AG04449 (cell line): ENCODE measurements at regions not wholly inside any gene's neighbourhood (a gene's known extent, or its start where the extent isn't known, plus 50 kb on each side); places are given as distances from the start of the nearest gene placed in this dataset.

ENCODE experiments used
- CTCF ChIA-PET: fragments of 350-600 bp; formaldehyde crosslinking; extraction: SDS; loops from one replicate; lab custom pipeline; 2021; ENCODE audit warnings: antibody characterized with exemption; lab: Yijun Ruan, JAX
- POLR2A ChIA-PET: fragments of 400-600, 350-600 bp; formaldehyde crosslinking; extraction: SDS; loops from one replicate; lab custom pipeline; 2020; ENCODE audit warnings: antibody characterized with exemption, inconsistent platforms; lab: Yijun Ruan, JAX
- DNase-seq: peaks from one replicate; pipeline ENCODE4 v3.0.0-alpha.2; 2010; ENCODE audit warnings: low read depth, low spot score
- H3K4me3 ChIP-seq: 2 replicates; pipeline ENCODE4 v1.5.1; 2011; ENCODE audit warnings: low read depth, mild to moderate bottlenecking, control low read depth, low read length
- TF ChIP-seq, protein P1 (sequence below): IDR thresholded peaks from one replicate; pipeline ENCODE4 v1.5.1; 2011; ENCODE audit warnings: mild to moderate bottlenecking, moderate library complexity, low read length, control low read depth, inconsistent platforms; ENCODE audit not compliant: insufficient read depth; ENCODE audit errors: missing control alignments

GRCh38 chr4:119763386-119763785 is 134.8 kb upstream of the PDE5A start:
- no peak for DNase-seq
- no peak overlapping the region for H3K4me3 ChIP-seq
- TF ChIP-seq, protein P1, sequence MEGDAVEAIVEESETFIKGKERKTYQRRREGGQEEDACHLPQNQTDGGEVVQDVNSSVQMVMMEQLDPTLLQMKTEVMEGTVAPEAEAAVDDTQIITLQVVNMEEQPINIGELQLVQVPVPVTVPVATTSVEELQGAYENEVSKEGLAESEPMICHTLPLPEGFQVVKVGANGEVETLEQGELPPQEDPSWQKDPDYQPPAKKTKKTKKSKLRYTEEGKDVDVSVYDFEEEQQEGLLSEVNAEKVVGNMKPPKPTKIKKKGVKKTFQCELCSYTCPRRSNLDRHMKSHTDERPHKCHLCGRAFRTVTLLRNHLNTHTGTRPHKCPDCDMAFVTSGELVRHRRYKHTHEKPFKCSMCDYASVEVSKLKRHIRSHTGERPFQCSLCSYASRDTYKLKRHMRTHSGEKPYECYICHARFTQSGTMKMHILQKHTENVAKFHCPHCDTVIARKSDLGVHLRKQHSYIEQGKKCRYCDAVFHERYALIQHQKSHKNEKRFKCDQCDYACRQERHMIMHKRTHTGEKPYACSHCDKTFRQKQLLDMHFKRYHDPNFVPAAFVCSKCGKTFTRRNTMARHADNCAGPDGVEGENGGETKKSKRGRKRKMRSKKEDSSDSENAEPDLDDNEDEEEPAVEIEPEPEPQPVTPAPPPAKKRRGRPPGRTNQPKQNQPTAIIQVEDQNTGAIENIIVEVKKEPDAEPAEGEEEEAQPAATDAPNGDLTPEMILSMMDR = no peak
- CTCF ChIA-PET = interaction anchor here (1.1 kb wide), 1 partner anchor 136 kb away, joined by 3 read pairs; no protein-coding TSS in a partner anchor
- POLR2A ChIA-PET = no interaction called here

GRCh38 chr4:119755599-119755998 is 127.0 kb upstream of the PDE5A start:
- ChIA-PET CTCF (interaction anchor here (3.9 kb wide), 1 partner anchor 127 kb away, joined by 15 read pairs; the partner anchor contains the start of gene PDE5A), POLR2A (interaction anchor here (0.6 kb wide), 1 partner anchor 61 kb away, joined by 3 read pairs; no protein-coding TSS in a partner anchor)
- TF ChIP-seq, protein P1 = no peak
- H3K4me3 ChIP-seq = no peak overlapping the region
- DNase-seq = no peak

DNA sequence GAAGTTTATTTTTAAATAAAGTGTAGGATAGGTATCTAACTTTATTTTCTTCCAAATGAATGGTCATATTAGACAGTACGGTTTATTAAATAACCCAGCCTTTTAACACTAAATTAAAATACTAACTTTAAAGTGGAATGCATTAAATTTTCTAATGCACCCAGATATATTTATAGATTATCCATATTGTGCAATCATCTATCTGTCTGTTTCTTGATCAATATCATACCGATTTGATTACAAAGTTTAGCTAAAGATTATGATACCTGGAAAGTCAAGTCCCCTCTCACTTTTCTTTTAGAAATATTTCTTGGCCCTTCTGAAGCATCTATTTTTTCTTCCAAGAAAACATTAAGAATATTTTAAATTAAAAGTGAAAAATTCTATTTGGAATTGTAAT is 124.3 kb upstream of the PDE5A start:
- CTCF ChIA-PET = no interaction called here
- TF ChIP-seq, protein P1 = no peak
- no peak for DNase-seq
- H3K4me3 ChIP-seq = no peak overlapping the region
- POLR2A ChIA-PET = no interaction called here

- TF ChIP-seq, protein P1 = no peak
- DNase-seq = no peak
- H3K4me3 ChIP-seq = no peak overlapping the region
- ChIA-PET CTCF (interaction anchor here (2.1 kb wide), 1 partner anchor 122 kb away, joined by 14 read pairs; the partner anchor contains the start of gene PDE5A), POLR2A (interaction anchor here (1.6 kb wide), 1 partner anchor 16 kb away, joined by 7 read pairs; no protein-coding TSS in a partner anchor)
These were observed 122.2 kb upstream of the PDE5A start for GRCh38 chr4:119750771-119751170.

DNA sequence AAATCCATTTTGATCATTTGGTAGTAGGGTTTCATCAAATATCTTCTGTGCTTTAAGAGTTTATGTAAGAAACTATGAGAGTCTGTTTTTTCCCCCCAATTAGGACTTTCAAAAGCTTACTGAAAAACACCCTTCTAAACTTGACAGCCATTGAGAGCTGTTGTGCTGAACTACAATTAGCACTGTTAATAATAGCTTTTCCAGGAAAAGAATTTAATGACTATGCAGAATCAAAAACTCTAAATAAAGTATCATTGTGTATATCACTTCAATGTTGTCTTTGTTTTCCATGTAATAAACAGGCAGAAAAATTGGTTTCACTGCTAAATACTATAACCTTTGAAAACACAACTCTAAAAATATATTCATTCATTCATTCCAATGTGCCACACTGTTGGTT is 121.4 kb upstream of the PDE5A start:
- ChIA-PET CTCF (interaction anchor here (2.1 kb wide), 1 partner anchor 121 kb away, joined by 14 read pairs; the partner anchor contains the start of gene PDE5A), POLR2A (no interaction called here)
- TF ChIP-seq, protein P1 = no peak
- no peak for DNase-seq
- no peak overlapping the region for H3K4me3 ChIP-seq

DNA sequence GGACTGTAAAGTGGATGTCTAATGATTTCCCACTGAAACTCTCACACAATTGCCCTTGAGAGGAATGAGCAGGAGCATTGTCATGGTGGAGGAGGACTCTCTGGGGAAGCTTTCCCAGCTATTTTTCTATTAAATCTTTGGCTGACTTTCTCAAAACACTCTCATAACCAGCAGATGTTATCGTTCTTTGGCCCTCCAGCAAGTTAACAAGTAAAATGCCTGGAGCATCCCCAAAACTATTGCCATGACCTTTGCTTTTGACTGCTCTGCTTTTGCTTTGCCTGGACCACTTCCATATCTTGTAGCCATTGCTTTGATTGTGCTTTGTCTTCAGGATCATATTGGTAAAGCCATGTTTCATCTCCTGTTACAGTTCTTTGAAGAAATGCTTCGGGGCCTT is 120.2 kb upstream of the PDE5A start:
- no peak for DNase-seq
- H3K4me3 ChIP-seq = no peak overlapping the region
- ChIA-PET CTCF (no interaction called here), POLR2A (no interaction called here)
- TF ChIP-seq, protein P1 = no peak
